NOMO-1 treated with DMSO at 0.1 percent for 48 hours (cell line): ENCODE measurements at regions not wholly inside any gene's neighbourhood (a gene's known extent, or its start where the extent isn't known, plus 50 kb on each side); places are given as distances from the start of the nearest gene placed in this dataset.

Source experiments
- DNase-seq: peaks from one replicate; lab custom pipeline; 2025; ENCODE audit not compliant: unreplicated experiment; lab: John Stamatoyannopoulos, UW

DNA sequence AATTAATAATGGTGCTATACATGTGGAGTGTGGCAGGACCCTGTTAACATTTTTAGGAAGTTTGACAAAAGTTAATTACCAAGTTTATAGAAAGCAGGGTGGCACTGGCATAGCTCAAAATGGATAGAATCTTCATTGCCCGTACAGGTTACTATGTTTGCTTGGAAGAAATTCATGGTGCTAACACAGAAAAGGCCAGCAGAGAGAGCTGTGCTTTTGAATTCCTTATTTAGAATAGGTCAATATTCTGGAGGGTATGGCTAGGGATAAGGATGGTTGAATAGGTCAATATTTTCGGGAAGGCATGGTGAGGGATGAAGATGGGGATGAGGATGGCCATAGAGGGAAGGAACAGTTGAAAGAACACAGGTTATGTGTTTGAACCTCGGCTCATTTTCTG, 345.1 kb downstream of the LMO4 start:
- DNase-seq = no peak

DNA sequence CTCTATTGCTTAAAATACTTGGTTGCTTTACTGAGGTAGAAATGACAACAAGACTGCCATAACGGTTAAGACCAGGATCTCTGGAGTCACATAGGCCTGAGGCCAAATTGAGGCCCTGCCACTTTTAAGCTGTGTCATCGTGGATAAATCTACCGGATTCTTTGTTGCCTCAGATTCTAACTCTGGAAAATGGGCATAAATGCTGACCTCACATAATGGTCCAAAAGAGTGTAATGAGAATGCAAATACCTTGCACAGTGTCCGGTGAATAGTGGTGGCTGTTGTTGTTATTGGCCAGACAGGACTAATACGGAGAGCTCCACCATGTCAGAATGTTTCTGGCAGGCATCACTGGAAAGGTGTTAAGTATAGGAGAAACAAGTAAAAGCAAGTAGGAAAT, 346.1 kb downstream of the LMO4 start:
- no peak for DNase-seq

DNA sequence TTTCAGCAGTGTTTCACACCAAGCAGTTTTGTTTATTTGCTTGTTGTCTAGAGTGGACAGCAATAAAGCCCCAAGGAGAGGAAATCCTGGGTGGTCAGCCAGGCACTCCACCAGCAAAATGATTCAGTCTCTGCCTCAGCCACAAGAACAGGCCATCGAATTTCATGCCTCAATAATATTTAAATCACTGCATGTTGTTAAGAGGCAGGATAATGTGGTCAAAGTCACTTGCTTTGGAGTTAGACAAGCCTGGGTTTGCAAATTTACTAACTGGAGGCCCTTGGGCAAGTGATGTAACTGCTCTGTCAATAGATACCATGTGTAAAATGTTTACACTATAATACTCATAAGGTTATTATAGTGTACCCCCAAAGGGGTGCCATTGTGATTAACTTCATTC, 349.6 kb downstream of the LMO4 start:
- DNase-seq = no peak

DNA sequence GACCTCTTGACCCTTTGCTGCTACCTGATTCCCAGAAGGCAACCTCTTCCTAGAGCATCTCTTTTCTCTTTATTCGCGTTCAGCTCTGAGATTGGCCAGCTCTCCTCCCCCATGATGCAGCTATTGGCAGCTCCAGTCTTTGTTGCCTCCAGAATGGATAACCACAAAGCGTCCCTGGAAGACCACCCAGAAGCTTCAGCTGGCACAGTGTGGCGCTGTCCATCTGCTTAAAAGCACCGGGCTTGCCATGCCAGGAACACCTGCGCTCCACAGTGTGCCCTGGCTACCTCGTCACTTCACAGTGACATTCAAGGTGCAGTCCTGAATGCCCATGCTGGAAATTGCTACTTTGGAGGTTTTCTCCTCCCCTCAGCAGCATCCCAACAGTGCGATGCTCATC, 353.9 kb downstream of the LMO4 start:
- DNase-seq = no peak

DNA sequence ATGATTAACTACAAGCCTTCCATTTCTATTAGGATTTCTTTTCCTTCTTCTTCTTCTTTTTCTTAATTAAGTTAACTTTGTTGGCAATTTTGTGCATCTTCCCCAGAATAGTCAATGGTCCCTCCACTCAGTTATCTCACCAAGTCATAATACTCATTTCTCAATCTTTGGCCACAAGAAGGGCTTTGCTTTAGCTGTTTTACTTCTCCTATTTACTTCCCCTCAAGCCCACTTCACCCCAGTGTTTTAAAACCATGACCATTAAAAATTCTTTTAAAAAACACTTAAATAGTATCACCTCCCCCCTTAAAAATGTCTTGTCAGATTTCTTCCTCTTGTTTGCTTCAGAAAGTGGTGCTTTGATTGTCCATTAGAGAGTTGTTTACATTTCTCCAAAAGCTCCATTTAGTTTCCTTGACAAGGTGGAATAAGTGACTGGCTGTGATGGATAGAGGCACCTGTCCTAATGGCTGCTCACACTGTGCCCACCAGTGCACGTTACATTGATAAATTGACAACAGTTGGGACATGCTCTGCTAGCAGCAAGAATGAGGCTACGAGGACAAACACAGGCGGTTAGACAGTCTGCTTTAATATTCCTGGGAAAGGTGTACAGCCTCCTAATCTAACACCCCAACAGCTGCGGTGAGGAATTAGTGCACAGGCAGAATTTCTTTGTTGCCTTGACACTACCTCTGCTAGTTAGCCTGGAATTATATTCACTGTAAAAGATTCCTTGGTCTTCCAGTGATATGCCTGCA, 354.7 kb downstream of the LMO4 start:
- peak; percentile 89 for DNase-seq

DNA sequence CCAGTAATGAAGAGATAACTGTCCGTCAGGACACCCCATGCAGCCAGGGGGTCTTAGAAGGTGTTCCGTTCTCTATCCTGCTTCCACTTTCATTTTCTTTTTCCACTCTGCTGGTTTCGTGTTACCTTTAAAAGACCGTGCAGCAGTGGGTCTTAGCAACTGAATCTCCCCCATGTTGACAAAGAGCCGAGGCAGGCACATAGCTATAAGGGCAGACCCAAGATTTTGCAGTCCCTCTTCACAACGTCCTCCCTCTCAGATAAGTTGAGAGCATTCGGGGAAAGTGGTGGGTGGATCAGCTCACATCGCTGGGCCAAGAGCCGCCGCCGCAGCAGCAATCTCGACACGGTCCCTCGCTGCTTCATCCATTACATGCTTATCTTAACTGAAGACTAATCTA, 355.5 kb downstream of the LMO4 start:
- no peak for DNase-seq

DNA sequence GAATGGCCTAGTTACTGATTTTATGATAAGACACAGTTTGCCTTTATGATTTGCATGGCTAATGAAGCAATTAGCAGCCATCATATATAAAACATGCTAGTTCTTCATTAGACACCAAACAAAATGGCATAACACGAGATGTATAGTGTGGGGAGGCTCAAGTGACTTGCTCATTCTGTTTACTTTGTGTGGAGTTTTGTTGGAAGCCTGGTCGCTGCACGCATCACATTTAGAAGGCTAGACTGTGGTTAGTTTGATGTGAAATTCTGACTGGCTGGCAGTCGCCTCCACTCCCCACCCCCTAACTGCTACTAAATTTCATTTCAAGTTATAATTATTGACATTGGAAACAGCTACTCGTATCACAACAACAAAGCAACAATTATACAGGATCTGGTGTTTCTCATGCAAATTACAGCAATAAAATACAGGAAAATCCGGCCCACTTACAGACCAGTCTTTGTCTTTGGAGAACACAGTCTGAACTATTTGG, 356.1 kb downstream of the LMO4 start:
- no peak for DNase-seq

DNA sequence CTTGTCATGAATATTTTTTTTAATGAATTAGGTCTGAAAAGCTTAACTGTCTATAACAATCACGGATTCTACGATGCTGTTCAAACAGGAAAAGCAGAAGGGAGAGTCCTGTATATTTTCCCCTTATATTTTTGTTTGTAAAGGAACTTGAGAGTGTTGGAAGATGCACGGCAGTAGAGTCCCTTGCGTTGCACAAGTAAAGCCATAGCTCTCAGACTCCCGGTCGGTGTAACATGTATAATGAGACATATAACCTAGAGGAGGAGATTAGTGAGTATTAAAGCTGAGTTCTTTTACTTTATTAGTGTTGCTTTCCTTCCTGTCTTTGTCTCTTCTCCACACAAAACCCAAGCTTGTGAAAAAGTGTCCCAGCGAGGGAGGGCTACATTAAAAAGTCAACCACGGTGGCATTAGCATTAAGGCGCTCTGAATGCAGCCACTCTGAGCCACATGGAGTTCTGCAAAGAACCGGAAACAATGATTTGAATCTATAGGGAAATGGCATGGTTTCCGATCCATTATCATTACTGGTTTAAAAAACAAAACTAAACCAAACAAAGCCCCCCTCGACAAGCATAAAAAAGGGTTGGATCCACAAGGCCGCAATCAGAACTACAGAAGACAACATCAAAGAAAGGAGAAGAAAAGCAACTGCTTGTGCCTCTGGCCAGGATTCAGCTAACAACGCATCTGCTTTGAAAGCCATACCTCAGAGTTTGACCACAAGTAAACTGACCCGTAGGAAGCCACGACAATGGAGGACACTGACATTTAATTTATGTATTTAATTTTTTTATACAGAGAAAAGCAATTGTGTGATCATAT, 356.8 kb downstream of the LMO4 start:
- DNase-seq = no peak

DNA sequence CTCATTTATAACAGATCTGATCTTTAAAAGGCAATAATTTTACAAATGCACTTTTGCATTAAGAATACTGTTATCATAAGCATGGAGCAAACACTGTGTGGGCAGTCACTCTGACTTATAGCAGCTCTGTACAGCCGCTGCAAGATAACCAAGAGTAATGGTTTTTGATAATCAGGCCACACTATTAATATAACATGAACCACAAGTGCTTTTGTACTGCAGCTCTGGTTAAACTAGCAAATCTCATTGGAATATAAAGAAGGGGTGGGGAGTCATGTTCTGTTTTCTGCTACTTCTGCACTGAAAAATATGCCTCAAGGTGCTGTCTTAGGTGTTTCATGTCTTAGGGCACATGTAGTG, 357.4 kb downstream of the LMO4 start:
- no peak for DNase-seq

DNA sequence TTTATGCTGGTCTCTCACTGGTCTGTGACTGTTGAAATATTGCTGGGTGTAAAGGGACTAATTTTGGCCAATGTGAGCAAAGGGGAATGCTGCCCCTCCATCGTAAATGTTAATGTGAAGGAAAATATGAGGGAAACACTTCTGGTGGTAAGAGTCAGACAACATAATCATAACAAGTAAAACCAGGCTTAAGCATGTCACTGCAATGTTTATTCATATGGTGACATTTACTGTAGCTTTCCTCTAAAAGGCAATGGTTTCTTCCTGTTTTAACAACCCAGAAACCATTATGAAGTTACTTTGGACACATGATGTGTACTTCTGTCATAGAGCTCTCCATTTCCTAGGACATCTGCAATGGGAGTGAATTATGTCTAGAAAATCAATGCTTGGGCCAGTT, 358.0 kb downstream of the LMO4 start:
- DNase-seq = no peak

DNA sequence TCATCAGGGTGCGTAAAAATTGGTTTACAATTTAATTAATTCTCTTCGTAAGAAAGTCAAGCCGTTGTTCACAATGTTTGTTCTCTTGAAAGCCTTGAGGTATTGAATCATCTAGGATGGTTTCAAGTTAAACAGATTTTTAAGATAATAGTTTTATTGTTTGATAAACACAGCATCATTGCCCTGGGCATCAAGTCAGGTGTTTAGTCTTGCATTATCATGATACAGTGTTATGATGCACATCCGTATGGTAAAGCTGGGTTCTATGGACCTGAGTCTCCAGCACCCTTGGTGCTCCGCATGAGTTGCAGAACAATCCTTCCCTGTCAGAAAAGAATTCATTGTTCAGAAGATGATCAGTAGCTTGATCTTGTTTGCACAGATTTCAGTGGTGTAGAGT, 359.5 kb downstream of the LMO4 start:
- no peak for DNase-seq

DNA sequence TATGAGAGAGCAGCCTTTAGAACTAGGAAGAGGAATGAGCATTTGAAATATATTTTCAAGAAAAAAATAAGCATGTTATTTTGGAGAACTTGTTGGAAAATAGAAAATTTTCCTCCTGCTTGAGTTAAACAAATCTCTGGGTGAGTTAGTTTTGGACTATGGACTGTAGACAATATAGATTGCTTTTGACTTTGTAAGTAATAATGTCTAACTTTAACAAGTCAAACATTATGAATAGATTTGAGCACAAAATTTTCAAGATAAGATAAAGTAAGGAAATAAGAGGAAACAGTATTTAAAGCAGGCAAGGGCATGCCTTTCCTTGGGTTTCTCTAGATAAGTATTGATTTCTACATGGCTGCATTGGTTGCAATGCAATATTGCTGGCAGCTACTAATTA, 360.8 kb downstream of the LMO4 start:
- DNase-seq = no peak

DNA sequence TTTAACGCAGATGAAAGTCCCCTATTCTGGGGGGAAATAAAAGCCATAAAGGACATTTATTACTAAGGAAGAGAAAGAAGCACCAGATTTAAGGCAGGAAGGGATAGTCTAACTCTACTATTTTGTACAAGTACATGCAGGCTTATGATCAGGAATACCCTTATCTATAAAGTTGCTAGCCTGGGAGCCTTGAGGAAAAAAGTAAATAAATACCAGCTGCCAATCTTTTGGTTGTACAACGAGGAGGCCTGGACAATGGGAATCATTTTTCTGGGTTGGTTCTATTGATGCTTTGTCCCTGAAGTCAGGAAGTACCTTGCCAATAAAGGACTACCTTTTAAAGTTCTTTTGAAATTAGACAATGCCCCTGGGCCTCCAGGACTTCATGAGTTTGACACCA, 367.8 kb downstream of the LMO4 start:
- DNase-seq = no peak

DNA sequence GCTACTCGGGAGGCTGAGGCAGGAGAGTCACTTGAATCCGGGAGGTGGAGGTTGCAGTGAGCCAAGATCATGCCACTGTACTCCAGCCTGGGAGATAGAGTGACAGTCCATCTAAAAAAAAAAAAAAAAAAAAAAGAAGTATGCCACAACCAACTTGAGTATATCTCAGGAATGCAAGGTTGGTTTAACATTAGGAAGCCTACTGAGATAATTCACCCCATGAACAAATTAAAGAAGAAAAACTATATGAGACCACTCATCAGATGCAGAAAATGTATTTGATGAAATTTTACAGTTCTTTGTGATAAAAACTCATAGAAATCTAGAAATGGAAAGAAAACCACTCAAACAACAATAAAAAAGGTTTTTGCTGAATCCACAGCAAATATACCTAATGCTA, 373.8 kb downstream of the LMO4 start:
- DNase-seq = no peak

DNA sequence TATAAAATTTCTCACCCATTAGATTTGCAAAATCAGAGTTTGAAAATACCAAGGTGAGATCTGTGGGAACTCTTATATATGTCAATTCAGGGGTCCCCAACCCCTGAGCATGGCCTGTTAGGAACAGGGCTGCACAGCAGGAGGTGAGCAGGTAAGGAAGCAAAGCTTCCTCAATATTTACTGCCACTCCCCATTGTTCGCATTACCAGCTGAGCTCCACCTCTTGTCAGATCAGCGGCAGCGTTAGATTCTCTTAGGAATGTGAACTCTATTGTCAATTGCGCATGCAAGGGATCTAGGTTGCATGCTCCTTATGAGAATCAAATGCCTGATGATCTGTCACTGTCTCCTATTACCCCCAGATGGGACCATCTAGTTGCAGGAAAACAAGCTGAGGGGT, 376.6 kb downstream of the LMO4 start:
- DNase-seq = no peak

DNA sequence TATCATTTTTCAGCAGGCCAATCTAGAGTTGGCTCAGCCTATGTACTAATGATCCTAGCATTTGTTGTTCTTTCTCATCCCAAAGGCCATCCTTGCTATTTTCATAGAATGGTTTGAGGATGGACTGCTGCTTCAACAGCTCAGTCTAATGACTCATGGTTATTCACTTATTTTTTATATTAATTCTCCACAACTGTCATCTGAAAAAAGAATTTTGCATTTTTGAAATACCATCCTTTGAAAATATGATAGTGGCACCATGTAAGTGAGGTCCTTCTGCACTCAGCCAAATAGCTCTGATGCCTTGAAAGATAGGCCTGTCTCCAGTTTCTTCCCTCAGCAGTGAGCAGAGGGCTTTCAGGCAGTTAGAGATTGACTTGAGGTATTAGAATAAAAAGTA, 377.5 kb downstream of the LMO4 start:
- DNase-seq = no peak

DNA sequence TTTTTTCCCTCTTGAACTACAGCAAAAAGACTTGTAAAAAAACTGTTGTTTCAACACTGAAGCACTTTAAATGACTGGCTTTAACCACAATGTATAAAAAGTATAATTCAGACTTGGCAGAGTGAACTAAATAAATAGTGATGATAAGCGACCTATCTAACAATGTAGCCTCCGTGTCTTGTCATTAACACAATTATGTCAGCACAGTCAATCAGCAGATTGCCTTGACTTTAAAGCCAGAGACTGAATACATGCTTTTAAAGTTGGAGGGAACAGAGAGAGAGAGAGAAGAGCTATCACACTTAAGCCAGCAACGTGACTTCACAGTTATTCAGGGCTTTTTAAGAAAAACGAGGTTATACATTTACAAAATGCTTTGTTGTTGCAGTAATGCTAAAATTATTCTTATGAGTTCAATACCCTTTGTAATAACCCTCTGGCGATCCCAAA, 378.1 kb downstream of the LMO4 start:
- no peak for DNase-seq

DNA sequence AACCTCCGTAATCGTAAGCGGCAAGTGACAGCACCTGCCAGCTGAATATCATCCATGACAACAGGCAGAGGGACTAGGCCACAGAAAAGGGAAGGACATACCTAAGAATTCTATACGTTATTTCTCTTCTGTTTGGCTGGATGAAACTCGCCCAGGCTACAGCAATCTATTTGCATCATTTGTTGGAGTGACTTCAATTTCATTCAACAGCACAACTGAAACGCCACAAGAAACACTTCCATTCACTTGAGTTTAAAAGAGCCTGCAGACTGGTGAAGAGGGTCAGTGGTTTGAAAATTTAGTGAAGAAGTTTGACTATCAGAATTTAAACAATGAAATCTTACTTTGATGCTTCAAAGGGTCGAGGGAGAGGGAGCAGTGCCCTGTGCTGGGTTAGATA, 378.7 kb downstream of the LMO4 start:
- no peak for DNase-seq

DNA sequence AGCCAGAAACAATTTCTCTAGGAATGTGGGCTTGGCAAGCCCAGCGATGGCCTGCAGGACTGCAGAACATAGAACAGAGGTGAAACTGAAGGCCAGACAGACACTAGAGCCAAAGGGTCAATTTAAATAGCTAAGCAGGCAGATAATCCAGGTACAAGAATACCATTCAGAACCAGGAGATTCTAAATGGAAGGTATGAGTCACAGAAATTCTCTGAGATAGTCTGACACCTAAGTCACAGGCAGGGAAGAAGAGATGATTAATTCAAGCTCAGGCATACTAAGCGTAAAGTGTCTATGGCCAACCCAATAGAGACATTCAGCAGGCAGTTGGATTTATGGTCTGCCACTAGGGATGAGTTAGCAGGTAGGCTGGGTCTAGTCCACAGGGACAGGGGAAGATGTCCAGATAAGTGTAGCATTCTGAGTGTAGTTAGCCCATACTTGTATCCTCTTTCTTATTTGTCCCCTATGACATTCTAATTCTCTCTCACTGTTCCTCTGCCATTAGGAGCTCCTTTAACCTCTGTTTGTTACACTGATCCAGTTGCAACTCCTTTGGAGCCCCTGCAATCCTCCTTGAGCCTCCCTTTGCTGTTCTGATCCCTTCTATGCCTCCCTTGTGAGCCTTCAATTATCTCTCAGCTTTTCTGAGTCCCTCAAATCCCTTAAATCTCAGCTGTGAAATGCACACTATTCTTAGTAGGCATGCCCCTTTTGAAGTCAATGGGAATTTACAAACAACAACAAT, 383.8 kb downstream of the LMO4 start:
- DNase-seq = no peak

DNA sequence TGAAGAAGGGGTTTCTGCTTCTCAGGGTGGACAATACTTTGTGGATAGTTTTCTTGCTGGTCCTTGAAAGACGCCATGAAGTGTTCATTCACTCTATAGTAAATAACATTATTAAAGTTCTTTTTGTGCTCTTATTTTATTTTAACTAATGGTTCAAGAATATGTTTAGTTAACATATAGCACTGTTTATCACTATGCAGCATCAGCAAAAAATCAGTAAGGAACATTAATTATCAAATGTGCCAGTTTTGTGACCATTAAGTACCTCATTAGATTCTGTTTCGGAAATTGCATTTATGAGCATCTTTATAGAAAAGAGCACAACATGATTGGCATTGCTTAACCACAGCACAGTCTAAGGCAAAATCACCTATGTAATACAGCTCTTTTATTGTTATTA, 385.6 kb downstream of the LMO4 start:
- no peak for DNase-seq

DNA sequence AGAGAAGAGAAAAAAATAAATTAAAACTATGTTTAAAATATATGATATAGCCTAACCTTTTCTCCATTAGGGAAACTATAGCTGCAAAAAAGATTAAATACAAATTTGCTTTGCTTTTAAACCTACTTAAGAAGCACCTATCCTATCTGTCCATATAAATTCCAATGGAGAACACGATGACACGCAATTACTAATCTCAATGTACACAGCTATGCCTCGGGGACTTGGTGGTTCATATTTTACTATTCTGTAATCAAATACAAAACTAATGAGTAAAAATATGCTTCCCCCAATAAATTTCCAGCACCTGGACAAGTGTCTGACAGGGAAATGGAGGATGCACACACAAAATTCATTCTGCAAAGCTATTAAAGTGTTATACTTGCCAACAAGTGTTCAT, 386.4 kb downstream of the LMO4 start:
- no peak for DNase-seq

DNA sequence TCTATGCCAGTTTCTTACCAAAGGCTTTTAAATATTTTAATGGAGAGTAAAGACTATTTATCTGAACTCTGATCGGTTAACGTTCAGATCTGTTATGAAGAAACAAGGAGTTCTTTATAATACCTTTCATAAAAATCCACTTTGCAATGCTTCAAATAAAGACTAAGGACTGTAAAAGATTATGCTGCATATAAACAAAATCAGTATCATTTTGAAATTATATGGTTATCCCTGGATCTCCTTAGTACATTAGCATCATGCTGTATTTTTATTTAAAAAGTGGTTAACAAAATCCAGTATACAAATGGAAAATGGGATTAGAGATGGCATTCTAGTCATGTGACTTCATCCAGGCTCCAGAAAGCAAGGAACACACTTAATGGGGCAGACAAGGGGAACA, 386.8 kb downstream of the LMO4 start:
- DNase-seq = no peak
